22Rv1 (cell line): ENCODE measurements at regions not wholly inside any gene's neighbourhood (a gene's known extent, or its start where the extent isn't known, plus 50 kb on each side); places are given as distances from the start of the nearest gene placed in this dataset.

ENCODE experiments used
- ZFX ChIP-seq: fragments of 450-650 bp; IDR thresholded peaks from 2 replicates; pipeline ENCODE4 v1.6.1; 2017; ENCODE audit warnings: antibody characterized with exemption, borderline replicate concordance
- TF ChIP-seq, protein P1 (sequence below): fragments of 450-650 bp; IDR thresholded peaks from 2 replicates; pipeline ENCODE4 v1.5.1; 2017; ENCODE audit warnings: mild to moderate bottlenecking

DNA sequence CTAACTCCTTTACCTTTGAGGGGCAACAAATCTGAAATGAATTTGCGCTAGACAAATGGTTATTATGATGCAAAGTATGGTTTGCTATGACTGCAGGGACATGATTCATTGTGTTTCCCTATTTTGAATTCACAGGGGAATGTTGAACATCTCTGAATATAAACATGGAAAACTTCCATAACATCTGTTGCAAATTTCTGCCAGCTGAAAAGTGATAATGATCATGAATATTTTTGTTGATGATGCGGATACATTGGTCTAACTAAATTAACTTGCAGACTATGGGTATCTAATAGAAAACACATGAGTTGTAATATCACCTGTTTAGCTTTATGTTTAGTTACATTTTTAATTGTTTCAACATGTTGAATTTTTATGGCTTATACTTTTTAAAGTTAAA is 1325.5 kb downstream of the REEP3 start:
- TF ChIP-seq, protein P1, sequence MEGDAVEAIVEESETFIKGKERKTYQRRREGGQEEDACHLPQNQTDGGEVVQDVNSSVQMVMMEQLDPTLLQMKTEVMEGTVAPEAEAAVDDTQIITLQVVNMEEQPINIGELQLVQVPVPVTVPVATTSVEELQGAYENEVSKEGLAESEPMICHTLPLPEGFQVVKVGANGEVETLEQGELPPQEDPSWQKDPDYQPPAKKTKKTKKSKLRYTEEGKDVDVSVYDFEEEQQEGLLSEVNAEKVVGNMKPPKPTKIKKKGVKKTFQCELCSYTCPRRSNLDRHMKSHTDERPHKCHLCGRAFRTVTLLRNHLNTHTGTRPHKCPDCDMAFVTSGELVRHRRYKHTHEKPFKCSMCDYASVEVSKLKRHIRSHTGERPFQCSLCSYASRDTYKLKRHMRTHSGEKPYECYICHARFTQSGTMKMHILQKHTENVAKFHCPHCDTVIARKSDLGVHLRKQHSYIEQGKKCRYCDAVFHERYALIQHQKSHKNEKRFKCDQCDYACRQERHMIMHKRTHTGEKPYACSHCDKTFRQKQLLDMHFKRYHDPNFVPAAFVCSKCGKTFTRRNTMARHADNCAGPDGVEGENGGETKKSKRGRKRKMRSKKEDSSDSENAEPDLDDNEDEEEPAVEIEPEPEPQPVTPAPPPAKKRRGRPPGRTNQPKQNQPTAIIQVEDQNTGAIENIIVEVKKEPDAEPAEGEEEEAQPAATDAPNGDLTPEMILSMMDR: no peak
- TF ChIP-seq ZFX: no peak
